ENCODE measurements at regions not wholly inside any gene's neighbourhood (a gene's known extent, or its start where the extent isn't known, plus 50 kb on each side); places are given as distances from the start of the nearest gene placed in this dataset.

DNA sequence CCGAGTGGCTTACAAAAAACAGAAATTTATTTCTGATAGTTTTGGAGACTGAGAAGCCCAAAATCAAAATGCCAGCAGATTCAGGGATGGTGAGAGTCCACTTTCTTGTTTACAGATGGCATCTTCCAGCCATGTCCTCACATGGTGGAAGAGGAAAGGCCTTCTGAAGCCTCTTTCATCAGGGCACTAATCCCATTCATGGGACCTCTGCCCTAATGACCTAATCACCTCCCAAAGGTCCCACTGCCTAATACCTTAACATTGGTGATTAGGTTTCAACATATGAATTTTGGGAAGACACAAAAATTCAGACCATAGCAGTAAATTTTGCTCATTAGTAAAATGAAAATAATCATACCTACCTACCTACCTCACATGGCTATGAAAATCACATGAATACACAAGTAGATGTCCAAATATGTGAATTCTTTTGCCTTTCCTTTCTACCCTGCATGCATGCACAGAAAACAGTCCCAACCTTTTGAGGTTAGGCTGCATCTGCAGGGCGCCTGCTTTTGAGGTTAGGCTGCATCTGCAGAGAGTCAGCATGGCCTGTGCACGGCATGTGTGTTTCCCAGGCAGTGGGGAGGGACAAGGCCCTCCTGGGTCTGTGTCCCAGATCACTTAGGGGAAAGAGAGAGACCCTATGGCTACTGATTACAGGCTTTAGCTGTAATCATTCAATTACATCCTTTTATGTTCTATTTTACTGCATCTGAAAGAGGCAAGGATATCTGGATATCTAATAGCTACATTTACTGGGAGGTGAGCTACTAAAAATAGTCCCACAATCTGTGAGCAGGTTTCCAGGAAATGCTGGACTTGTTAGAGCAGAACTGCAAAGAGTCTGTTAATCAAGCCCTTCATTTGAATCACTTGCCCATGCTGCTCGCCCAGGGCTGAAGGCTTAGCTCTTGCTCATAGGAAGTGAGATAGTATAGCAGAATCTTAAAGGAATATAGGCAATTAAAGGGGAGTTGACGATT is 497.7 kb upstream of the MARCKS start:
- TF ChIP-seq, protein P1, sequence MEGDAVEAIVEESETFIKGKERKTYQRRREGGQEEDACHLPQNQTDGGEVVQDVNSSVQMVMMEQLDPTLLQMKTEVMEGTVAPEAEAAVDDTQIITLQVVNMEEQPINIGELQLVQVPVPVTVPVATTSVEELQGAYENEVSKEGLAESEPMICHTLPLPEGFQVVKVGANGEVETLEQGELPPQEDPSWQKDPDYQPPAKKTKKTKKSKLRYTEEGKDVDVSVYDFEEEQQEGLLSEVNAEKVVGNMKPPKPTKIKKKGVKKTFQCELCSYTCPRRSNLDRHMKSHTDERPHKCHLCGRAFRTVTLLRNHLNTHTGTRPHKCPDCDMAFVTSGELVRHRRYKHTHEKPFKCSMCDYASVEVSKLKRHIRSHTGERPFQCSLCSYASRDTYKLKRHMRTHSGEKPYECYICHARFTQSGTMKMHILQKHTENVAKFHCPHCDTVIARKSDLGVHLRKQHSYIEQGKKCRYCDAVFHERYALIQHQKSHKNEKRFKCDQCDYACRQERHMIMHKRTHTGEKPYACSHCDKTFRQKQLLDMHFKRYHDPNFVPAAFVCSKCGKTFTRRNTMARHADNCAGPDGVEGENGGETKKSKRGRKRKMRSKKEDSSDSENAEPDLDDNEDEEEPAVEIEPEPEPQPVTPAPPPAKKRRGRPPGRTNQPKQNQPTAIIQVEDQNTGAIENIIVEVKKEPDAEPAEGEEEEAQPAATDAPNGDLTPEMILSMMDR (IDR thresholded peaks at IDR 0.05) = no peak
- no peak for TF ChIP-seq POLR2A (IDR thresholded peaks at IDR 0.05; ENCODE audit: low read depth)
